ENCODE measurements at regions not wholly inside any gene's neighbourhood (a gene's known extent, or its start where the extent isn't known, plus 50 kb on each side); places are given as distances from the start of the nearest gene placed in this dataset.

DNA sequence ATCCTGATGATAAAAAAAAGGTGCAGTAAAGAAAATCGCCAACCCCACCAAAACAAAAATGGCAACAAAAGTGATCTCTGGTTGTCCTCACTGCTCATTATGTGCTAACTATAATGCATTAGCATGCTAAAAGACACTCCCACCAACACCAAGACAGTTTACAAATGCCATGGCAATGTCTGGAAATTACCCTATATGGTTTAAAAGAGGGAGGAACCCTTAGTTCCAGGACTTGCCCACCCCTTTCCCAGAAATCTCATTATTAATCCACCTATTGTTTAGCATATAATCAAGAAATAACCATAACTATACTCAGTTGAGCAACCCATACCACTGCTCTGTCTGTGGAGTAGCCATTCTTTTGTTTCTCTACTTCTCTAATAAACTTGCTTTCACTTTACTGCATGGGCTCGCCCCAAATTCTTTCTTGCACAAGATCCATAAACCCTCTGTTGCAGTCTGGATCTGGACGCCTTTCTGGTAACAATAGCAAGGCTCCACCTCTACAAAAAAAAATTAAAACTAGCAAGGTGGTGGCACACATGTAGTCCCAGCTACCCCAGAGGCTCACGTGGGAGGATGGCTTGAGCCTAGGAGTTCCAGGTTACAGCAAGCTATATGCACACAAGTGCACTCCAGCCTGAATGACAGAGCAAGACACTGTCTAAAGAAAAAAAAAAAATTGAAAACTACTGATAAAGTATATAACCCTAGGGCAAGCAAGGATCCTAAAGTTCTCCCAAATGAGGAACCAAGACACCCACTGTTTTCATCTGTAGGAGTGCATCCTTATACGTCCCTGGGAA is 278.8 kb upstream of the JARID2 start:
- TF ChIP-seq POLR2A (IDR thresholded peaks at IDR 0.05) = no peak
- TF ChIP-seq, protein P1, sequence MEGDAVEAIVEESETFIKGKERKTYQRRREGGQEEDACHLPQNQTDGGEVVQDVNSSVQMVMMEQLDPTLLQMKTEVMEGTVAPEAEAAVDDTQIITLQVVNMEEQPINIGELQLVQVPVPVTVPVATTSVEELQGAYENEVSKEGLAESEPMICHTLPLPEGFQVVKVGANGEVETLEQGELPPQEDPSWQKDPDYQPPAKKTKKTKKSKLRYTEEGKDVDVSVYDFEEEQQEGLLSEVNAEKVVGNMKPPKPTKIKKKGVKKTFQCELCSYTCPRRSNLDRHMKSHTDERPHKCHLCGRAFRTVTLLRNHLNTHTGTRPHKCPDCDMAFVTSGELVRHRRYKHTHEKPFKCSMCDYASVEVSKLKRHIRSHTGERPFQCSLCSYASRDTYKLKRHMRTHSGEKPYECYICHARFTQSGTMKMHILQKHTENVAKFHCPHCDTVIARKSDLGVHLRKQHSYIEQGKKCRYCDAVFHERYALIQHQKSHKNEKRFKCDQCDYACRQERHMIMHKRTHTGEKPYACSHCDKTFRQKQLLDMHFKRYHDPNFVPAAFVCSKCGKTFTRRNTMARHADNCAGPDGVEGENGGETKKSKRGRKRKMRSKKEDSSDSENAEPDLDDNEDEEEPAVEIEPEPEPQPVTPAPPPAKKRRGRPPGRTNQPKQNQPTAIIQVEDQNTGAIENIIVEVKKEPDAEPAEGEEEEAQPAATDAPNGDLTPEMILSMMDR (IDR thresholded peaks at IDR 0.05 in 4 of 5, conservative IDR thresholded peaks at IDR 0.05 in 1 of 5) = no peak
